22Rv1 (cell line): ENCODE measurements at regions not wholly inside any gene's neighbourhood (a gene's known extent, or its start where the extent isn't known, plus 50 kb on each side); places are given as distances from the start of the nearest gene placed in this dataset.
"Not testable (repeated sequence)": the region's sequence is repeated elsewhere in the genome, so short reads cannot be mapped to it uniquely, and the experiment has no call there.

Experiments used
- ZFX ChIP-seq: fragments of 450-650 bp; IDR thresholded peaks from 2 replicates; pipeline ENCODE4 v1.6.1; 2017; ENCODE audit warnings: antibody characterized with exemption, borderline replicate concordance
- TF ChIP-seq, protein P1 (sequence below): fragments of 450-650 bp; IDR thresholded peaks from 2 replicates; pipeline ENCODE4 v1.5.1; 2017; ENCODE audit warnings: mild to moderate bottlenecking

DNA sequence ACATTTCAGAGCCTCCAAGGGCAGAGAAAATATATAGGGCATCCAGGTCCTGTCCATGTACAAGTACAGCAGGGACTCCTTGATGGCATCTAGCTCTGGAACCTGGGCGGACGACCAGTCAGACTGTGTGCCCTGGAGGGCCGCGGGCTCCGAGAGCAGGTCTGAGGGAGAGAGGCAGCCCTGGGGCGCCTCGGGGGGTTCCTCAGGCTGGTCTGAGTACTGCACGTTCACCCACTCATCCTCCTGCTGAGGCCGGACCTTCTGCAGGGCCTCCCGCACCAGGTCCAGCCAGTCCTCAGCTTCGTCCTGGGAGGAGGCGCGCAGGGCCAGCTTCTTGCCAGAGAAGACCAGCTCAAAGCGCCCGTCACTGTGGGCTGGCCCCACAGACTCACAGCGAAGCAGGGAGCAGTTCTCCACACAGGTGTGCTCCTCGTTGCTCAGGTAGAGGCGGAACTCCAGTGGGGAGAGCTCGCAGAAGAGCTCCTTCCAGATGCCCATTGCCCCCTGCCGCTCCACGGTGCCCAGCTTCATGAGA lies 118.8 kb downstream of the LRRC37A3 start:
- TF ChIP-seq, protein P1, sequence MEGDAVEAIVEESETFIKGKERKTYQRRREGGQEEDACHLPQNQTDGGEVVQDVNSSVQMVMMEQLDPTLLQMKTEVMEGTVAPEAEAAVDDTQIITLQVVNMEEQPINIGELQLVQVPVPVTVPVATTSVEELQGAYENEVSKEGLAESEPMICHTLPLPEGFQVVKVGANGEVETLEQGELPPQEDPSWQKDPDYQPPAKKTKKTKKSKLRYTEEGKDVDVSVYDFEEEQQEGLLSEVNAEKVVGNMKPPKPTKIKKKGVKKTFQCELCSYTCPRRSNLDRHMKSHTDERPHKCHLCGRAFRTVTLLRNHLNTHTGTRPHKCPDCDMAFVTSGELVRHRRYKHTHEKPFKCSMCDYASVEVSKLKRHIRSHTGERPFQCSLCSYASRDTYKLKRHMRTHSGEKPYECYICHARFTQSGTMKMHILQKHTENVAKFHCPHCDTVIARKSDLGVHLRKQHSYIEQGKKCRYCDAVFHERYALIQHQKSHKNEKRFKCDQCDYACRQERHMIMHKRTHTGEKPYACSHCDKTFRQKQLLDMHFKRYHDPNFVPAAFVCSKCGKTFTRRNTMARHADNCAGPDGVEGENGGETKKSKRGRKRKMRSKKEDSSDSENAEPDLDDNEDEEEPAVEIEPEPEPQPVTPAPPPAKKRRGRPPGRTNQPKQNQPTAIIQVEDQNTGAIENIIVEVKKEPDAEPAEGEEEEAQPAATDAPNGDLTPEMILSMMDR, result not testable (repeated sequence)
- TF ChIP-seq ZFX, result not testable (repeated sequence)
